Left lobe of liver (tissue), 2 donors: ENCODE measurements at regions not wholly inside any gene's neighbourhood (a gene's known extent, or its start where the extent isn't known, plus 50 kb on each side); places are given as distances from the start of the nearest gene placed in this dataset.
"Not testable (repeated sequence)": the region's sequence is repeated elsewhere in the genome, so short reads cannot be mapped to it uniquely, and the experiment has no call there.

Experiments
- ATAC-seq: fragments of 200-7000 bp; cut with Tn5 transposase; one replicate; pipeline ENCODE4 v1.9.1; 2020; ENCODE audit warnings: mild to moderate bottlenecking, moderate library complexity
- DNase-seq: peaks from one replicate; pipeline ENCODE4 v3.0.0-alpha.2; 2020; ENCODE audit warnings: low spot score
- donor health status: DM: no; HTN: no; CAD: no; lungs with moderate emphysema.
- donor health status: DM: no; HTN: yes; CAD: no.

DNA sequence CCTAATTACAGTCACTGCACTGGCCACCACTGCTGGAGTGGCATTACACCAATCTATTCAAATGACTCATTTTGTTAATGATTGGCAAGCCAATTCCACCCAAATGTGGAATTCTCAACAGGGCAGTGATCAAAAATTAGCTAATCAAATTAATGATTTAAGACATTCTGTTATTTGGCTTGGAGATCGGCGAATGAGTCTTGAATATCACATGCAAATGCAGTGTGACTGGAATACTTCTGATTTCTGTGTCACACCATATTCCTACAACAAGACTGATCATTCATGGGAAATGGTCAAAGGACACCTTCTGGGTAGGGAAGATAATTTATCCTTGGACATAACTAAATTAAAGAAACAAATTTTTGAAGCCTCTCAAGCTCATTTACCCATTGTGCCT, 165.1 kb downstream of the IER5 start:
- ATAC-seq, DNase-seq: not testable (repeated sequence)

- ATAC-seq (peak; percentile 95), DNase-seq (peak; percentile 75)
Measured at GRCh38 chr1:181255270-181255929, 166.9 kb downstream of the IER5 start.

DNA sequence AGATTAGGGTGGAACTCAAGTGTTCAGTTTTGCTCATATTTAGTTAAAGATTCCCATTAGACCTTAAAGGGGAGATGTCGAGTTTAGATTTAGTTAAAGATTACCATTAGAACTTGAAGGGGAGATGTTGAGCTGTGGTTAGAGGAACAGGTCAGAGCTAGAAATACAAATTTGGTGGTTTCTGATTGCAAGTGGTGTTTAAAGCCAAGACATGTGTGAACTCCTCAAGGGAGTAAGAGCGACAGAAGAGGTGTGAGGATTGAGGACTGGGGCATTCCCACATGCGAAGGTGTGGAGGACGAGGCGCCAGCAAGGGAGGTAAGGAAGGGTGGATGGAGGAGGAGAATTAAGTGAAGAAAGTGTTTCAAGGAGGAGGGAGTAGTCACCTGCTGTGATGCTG, 168.6 kb downstream of the IER5 start:
- ATAC-seq (no peak), DNase-seq (no peak)

GRCh38 chr1:181259026-181259745, 170.7 kb downstream of the IER5 start:
- no peak for ATAC-seq
- DNase-seq, result no peak

DNA sequence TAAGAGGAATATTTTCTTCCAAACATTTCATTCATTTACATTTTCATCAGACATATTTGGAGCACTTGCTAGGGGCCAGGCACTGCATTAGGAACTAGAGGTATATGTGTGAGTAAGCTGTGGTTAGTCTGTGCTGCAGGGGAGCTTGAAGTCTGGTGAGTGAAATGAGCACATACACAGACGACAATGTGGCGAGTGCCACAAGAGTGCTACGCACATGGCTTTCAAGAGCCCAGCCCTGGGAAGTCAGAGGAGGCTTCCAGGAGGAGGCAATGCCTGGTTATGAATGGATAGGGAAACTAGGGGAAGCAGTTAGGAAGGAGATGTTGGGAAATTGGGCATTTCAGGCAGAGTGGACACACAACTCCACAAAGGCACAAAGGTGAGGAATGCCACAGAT, 171.8 kb downstream of the IER5 start:
- DNase-seq (no peak), ATAC-seq (no peak)

DNA sequence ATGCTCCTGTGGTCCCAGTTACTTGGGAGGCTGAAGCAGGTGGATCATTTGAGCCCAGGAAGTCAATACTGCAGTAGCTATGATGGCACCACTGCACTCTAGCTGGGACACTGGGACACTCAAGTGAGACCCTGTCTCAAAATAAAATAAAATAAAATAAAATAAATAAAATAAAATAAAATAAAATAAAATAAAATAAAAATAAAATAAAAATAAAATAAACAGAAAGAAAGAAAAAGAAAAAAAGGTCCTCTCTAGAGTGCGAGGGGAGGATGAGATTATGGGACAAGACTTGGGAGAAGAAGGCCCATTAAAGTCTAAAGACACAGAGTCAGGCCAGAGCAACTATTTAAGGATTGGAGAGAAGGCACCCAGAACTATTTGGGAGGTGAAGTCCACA, 172.5 kb downstream of the IER5 start:
- DNase-seq (no peak), ATAC-seq (no peak)

DNA sequence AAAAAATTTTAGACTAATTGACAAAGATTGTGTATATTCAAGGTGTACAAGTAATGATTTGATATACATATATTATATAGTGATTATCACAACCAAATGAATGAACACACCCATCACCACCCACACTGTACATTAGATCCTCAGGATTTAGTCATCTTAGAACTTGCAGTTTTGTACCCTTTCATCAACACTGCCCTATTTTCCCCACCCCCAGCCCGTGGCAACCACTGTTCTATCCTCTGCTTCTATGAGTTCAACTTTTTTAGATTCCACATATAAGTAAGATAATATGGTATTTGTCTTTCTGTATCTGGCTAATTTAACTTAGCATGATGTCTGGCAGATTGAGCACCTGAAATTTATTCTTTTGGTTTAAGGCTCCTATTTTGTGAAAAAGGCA, 173.6 kb downstream of the IER5 start:
- ATAC-seq (no peak), DNase-seq (no peak)

GRCh38 chr1:181263444-181263843, 174.9 kb downstream of the IER5 start:
- DNase-seq, result no peak
- no peak for ATAC-seq

GRCh38 chr1:181264821-181265220, 176.3 kb downstream of the IER5 start:
- DNase-seq, result no peak
- no peak for ATAC-seq

DNA sequence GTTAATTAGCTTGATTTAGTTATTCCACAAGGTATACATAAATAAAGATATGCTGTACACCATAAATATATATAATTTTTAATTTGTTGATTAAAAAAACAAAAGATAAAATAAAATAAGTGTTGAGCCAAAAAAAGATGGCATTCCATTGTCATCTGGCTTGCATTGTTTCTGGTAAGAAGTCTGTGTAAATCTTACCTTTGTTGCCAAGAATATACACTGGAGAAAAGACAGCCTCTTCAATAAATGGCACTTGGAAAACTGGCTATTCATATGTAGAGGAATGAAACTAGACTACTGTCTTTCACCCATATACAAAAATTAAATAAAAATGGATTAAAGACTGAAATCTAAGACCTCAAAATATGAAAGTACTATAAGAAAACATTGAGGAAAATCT, 196.5 kb downstream of the IER5 start:
- ATAC-seq (no peak), DNase-seq (no peak)

GRCh38 chr1:181295217-181295616, 188.1 kb upstream of the CACNA1E start:
- no peak for ATAC-seq

DNA sequence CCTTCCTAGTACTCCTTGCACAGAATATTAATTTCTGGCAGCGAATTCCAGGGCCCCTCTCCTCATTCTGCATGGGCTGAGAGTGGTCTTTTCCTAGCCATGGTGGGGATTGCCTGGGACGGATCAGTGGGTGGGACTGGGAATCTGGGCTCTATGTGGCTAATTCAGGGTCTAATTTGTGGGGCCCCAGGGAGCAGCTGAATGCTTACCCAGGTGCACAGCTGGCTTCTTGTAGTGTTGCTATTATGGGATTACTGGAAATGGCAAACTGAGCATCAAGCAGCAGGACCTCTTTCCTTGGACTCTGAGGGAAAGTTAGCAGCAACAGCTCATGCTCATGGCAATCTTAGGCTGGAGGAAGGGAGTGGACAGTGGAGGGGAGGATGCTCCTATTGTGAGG, 187.1 kb upstream of the CACNA1E start:
- DNase-seq, result no peak

More at GRCh38 chr1:181295217-181295616, 188.1 kb upstream of the CACNA1E start:
- no peak for DNase-seq

GRCh38 chr1:181308098-181308497, 175.2 kb upstream of the CACNA1E start:
- DNase-seq (no peak), ATAC-seq (no peak)

More for the DNA sequence above, 187.1 kb upstream of the CACNA1E start:
- ATAC-seq, result no peak

- ATAC-seq, result no peak
- DNase-seq, result no peak
Measured at GRCh38 chr1:181310560-181310959, 172.8 kb upstream of the CACNA1E start.

- no peak for ATAC-seq
- no peak for DNase-seq
Measured at GRCh38 chr1:181312946-181313345, 170.4 kb upstream of the CACNA1E start.

DNA sequence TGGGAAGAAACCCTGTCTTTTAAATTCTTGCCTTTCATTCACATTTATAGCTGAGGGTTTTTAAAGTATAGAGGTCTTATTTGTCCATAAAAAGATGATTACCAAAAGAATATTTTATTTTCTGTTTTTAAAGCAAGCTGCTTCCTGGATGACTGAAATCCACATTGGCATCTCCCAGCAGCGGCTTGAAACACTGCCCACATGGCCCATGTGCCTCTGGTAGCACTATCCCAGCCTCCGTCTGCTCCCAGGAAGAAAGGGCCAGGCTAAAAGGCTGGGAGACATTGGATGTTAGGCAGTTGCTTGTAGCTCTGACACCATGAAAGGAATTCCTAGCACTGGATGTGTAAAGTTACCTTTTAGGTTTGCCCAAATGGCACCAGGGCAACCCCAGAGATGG, 169.9 kb upstream of the CACNA1E start:
- DNase-seq (no peak), ATAC-seq (no peak)

- DNase-seq, result no peak
- no peak for ATAC-seq
Measured at GRCh38 chr1:181314010-181314409, 169.3 kb upstream of the CACNA1E start.

- ATAC-seq (no peak), DNase-seq (no peak)
Measured at GRCh38 chr1:181314959-181315358, 168.4 kb upstream of the CACNA1E start.

- DNase-seq (no peak), ATAC-seq (no peak)
Measured at GRCh38 chr1:181317261-181317930, 165.9 kb upstream of the CACNA1E start.

GRCh38 chr1:181318022-181318857, 165.1 kb upstream of the CACNA1E start:
- no peak for ATAC-seq
- no peak for DNase-seq

DNA sequence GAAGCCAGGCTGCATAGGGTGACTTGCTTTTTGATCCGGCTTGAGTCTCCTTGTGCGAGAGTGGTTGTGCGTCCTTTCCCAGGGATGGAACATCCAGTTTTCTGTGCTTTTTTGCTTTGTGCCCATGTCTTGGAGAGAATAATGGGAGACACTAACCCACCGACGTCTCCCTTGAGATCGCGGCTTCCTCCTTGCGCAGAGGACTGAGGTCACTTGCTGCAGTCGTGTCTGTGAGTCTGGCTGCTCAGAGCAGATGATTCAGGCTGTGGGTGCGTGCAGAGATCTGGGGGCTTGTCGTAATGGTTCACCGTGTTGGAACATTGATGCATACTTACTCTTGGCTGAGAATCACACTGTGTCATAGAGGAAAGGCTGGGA, 164.5 kb upstream of the CACNA1E start:
- no peak for DNase-seq
- no peak for ATAC-seq
